MM.1S (cell line): ENCODE measurements at regions not wholly inside any gene's neighbourhood (a gene's known extent, or its start where the extent isn't known, plus 50 kb on each side); places are given as distances from the start of the nearest gene placed in this dataset.

Source experiments
- EZH2 ChIP-seq: fragments of 300-600 bp; sonication (generic); optimal IDR thresholded peaks from 2 replicates; pipeline ENCODE3; 2017; ENCODE audit warnings: low read depth, mild to moderate bottlenecking, antibody characterized with exemption, low read length, mixed read lengths
- TF ChIP-seq, protein P1 (sequence below): fragments of 300-600 bp; sonication (generic); IDR thresholded peaks from 2 replicates; pipeline ENCODE4 v1.5.1; 2016; ENCODE audit warnings: antibody characterized with exemption, low read length, mixed read lengths

GRCh38 chr9:2970864-2971263 is 127.0 kb upstream of the PUM3 start:
- no peak for TF ChIP-seq EZH2
- TF ChIP-seq, protein P1, sequence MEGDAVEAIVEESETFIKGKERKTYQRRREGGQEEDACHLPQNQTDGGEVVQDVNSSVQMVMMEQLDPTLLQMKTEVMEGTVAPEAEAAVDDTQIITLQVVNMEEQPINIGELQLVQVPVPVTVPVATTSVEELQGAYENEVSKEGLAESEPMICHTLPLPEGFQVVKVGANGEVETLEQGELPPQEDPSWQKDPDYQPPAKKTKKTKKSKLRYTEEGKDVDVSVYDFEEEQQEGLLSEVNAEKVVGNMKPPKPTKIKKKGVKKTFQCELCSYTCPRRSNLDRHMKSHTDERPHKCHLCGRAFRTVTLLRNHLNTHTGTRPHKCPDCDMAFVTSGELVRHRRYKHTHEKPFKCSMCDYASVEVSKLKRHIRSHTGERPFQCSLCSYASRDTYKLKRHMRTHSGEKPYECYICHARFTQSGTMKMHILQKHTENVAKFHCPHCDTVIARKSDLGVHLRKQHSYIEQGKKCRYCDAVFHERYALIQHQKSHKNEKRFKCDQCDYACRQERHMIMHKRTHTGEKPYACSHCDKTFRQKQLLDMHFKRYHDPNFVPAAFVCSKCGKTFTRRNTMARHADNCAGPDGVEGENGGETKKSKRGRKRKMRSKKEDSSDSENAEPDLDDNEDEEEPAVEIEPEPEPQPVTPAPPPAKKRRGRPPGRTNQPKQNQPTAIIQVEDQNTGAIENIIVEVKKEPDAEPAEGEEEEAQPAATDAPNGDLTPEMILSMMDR, result no peak
